GM19099 (cell line): ENCODE measurements at regions not wholly inside any gene's neighbourhood (a gene's known extent, or its start where the extent isn't known, plus 50 kb on each side); places are given as distances from the start of the nearest gene placed in this dataset.

Experiments used
- POLR2A ChIP-seq: IDR thresholded peaks from 3 replicates; pipeline ENCODE4 v1.6.1; 2011; ENCODE audit warnings: low read depth; ENCODE audit not compliant: insufficient read length; ENCODE audit errors: extremely low read depth

DNA sequence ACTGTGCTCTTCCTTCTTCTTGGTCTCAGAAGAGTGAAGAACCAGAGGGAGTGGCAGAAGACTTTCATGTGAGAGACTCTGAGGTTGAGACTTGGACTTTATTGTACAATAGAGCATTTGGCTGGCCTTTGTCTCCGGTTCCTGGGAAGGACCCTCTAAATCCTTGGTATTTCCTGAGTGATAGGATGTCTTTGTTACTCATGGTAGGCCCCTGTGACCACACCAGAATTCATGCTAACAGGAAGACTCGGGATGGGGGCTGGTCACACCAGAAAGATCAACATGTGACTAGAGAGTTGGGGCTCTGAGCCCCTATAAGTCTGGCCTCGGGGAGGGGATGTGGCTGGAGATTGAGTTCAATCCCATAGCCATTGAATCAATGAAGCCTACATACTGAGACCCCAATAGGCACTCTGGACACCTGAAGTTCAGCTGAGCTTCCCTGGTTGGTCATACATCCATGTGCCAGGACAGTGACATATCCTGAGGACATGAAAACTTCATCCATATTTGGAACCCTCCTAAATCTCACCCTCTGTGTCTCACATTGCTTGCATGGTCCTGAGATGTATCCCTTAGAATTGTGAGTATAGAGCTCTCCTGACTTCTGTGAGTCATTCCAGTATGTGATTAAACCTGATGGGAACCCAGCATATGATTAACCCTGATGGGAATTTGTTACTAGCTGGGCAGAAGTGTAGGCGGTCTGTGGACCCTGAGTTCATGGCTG is 201.7 kb downstream of the GADD45G start:
- no peak for TF ChIP-seq POLR2A

GRCh38 chr9:89807101-89807395 is 202.2 kb downstream of the GADD45G start:
- TF ChIP-seq POLR2A: no peak

DNA sequence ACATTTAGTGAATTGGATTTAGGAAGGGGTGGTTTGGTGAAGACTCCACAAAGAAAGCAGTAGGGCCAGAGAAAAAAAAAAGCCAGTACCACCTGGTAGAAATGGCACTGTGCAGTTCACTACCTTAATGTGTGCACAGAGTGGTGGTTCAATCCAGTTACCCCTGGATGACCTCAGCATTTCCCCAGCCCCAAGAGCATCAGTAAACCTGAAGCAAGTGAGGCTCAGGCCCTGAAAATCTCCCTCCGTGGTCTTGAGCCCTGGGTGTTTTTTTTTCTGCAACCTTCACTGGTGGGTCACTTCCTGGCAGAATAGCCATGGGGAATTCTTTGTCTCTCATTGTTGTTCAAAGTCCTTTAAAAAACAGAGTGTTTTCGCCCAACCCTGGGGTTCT is 202.9 kb downstream of the GADD45G start:
- TF ChIP-seq POLR2A: no peak

- TF ChIP-seq POLR2A: no peak
Observed at GRCh38 chr9:89808076-89808755, 203.4 kb downstream of the GADD45G start.

DNA sequence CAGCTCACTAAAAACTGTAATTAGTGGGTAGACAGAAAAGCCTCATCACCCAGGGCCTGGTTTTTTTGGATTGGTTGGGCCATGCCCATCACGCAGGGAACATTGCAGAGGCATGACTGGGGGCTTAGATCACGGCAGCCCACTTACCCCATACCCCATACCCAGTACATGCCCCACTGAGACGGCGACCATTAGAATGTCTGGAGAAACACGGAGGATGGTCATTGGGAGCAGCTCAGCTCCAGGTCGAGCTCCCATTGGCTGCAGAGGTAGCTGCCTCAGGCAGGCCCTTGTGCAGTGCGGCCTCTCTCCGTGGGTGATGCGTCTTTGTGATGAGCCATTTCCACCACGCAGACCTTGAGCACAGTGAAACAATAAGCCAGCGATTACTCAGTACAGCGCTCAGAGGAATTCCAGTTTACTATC is 204.0 kb downstream of the GADD45G start:
- TF ChIP-seq POLR2A: no peak

DNA sequence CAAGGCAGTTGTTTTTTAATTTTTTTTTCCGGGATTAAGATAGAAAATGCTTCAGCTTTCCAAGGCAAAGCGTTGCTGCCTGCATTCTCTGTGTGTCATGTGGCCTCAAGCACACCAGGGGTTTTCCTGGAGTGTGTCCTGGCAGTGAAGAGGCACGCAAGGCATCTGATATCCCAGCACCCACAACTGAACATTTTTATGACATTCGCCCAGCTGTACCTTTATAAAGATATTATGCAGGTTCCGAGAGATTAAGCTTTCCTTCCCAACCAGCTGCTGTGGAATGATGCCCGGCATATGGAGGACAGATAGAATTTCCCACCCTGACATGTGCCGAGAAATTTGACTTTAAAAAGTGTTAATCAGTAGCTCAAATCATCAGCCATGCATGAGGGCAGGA is 205.6 kb downstream of the GADD45G start:
- no peak for TF ChIP-seq POLR2A

- TF ChIP-seq POLR2A: no peak
Observed at GRCh38 chr9:89811356-89811755, 206.5 kb downstream of the GADD45G start.

GRCh38 chr9:89811886-89812450 is 207.2 kb downstream of the GADD45G start:
- no peak for TF ChIP-seq POLR2A

DNA sequence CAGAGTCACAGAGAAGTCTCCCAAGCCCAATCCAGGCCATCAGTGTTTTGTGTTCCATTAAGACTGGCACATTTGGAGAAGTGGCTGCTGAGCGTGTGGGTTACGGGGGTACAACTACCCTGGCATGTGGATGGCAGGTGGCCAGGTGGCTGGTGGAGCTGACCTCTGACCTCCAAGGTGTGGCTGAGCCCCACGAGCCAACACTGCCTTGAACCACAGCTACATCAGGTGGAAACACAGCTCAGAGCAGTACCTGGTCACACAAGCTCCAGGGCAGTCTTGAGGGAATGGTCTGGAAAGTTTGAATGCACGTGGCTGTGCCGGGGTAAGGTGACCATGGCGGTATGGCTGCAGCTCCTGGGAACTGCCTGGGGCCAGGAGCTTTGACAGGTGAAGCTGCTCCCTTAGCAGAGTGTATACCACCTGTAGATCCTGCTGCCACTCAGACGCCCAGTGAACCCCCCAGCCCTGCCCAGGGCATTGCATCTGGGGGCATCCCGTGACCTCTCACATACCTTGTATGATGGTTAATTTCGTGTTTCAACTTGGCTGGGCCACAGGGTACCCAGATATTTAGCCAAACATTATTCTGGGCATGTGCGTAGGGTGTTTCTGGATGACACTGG is 207.9 kb downstream of the GADD45G start:
- TF ChIP-seq POLR2A: no peak

GRCh38 chr9:89813482-89813881 is 208.7 kb downstream of the GADD45G start:
- no peak for TF ChIP-seq POLR2A

DNA sequence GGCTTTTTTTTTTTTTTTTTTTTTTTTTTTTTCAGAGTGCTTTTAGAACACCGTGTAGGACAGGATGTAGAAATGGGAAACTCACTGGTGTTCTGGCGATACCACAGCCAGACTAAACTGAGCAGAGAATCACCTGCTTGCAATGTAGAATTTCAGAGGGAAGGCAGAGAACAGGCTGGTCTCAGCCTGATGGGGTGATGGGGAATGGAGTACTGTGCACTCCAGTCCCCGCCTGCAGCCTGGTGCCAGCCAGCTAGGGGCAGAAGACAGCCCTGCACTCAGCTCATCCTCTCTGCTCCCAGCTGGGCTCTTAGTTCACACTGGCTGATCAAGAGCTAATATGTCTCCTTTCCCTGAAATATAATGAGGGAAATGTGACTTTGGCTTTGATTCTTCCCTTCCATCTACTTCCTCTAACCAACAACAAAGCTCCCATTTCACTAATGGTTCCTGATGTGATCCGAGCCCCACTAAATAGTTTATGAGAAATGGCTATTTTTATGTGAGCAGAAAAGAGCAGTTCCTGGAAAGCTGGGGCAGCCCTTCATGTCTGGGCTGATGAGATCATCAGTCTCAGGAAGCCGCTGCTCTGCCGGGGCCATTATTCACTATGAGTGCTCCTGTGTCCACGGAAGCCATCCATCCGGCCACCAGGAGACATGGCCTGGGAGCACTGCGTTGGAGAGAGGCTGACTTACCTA is 209.7 kb downstream of the GADD45G start:
- no peak for TF ChIP-seq POLR2A

DNA sequence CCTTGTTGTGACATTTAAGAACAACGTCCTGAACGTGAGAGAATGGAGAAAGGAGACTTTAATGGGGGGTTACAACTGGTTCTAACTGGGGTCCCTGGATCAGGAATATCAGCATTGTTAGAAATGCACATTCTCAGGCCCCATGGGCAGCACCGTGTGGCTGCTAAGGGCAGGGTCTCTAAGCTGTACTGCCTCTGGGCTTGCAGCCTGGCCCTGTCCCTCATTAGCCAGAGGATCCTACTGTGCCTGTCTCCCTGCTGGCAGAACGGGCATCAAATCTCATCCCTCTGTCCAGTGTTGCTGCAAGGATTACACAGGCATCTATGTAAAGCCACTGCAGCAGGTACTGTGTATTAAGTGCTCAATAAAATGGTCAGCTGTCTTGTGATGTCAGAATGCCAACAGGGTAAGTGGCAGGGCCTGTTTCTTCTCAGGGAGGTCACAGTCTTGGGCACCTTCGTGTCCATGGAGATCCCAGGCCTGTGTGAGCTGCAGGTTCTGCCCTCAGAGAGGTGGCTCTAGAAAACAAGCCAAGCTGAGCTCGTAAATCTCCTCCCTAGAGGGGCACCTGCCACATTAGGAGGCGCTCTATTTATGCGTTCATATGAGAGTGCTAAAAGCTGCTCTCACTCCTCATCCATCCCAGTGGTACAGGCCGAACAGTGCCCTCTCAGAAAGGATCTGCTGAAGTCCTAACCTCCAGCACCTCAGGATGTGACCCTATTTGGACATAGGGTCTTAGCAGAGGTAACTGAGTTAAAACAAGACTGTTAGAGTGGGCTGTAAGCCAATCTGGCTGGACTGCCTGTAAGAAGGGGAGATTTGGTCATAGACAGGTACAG is 210.5 kb downstream of the GADD45G start:
- no peak for TF ChIP-seq POLR2A

- peak; percentile 41 for TF ChIP-seq POLR2A
Observed at GRCh38 chr9:89815903-89816573, 211.2 kb downstream of the GADD45G start.
